Glomerular endothelial cell (primary cell): ENCODE measurements at regions not wholly inside any gene's neighbourhood (a gene's known extent, or its start where the extent isn't known, plus 50 kb on each side); places are given as distances from the start of the nearest gene placed in this dataset.
"Not testable (repeated sequence)": the region's sequence is repeated elsewhere in the genome, so short reads cannot be mapped to it uniquely, and the experiment has no call there.

ENCODE experiments used
- DNase-seq: peaks from one replicate; pipeline ENCODE4 v3.0.0-alpha.2; 2011; ENCODE audit warnings: low read depth, low spot score; ENCODE audit errors: extremely low read depth

- no peak for DNase-seq
These were observed 480.6 kb upstream of the CYLC2 start for GRCh38 chr9:102514541-102514940.

- no peak for DNase-seq
These were observed 488.0 kb upstream of the CYLC2 start for GRCh38 chr9:102507044-102507687.

- DNase-seq = no peak
These were observed 488.7 kb upstream of the CYLC2 start for GRCh38 chr9:102506406-102506805.

GRCh38 chr9:102499468-102499867 lies 495.7 kb upstream of the CYLC2 start:
- no peak for DNase-seq

- no peak for DNase-seq
These were observed 497.4 kb upstream of the CYLC2 start for GRCh38 chr9:102497709-102498108.

GRCh38 chr9:102486976-102487375 lies 508.2 kb upstream of the CYLC2 start:
- DNase-seq = not testable (repeated sequence)

GRCh38 chr9:102483651-102484050 lies 511.5 kb upstream of the CYLC2 start:
- no peak for DNase-seq

- no peak for DNase-seq
These were observed 512.4 kb upstream of the CYLC2 start for GRCh38 chr9:102482776-102483175.

- no peak for DNase-seq
These were observed 515.9 kb upstream of the CYLC2 start for GRCh38 chr9:102479191-102479590.

GRCh38 chr9:102474357-102474756 lies 520.8 kb upstream of the CYLC2 start:
- DNase-seq = no peak

- DNase-seq = not testable (repeated sequence)
These were observed 525.7 kb upstream of the CYLC2 start for GRCh38 chr9:102469430-102469829.

- no peak for DNase-seq
These were observed 533.8 kb upstream of the CYLC2 start for GRCh38 chr9:102461156-102461819.

- no peak for DNase-seq
These were observed 535.3 kb upstream of the CYLC2 start for GRCh38 chr9:102459828-102460227.

- DNase-seq = no peak
These were observed 538.6 kb upstream of the CYLC2 start for GRCh38 chr9:102456562-102456961.

GRCh38 chr9:102445906-102446305 lies 549.2 kb upstream of the CYLC2 start:
- DNase-seq = no peak

- no peak for DNase-seq
These were observed 549.9 kb upstream of the CYLC2 start for GRCh38 chr9:102445181-102445747.

GRCh38 chr9:102439583-102439982 lies 555.5 kb upstream of the CYLC2 start:
- DNase-seq = no peak

GRCh38 chr9:102436599-102436998 lies 558.5 kb upstream of the CYLC2 start:
- not testable (repeated sequence) for DNase-seq

GRCh38 chr9:102435427-102435826 lies 559.7 kb upstream of the CYLC2 start:
- DNase-seq = no peak

GRCh38 chr9:102434545-102434944 lies 560.6 kb upstream of the CYLC2 start:
- no peak for DNase-seq

GRCh38 chr9:102428305-102428704 lies 566.8 kb upstream of the CYLC2 start:
- DNase-seq = no peak

GRCh38 chr9:102416251-102416650 lies 578.9 kb upstream of the CYLC2 start:
- DNase-seq = not testable (repeated sequence)
